T47D (cell line): ENCODE measurements at regions not wholly inside any gene's neighbourhood (a gene's known extent, or its start where the extent isn't known, plus 50 kb on each side); places are given as distances from the start of the nearest gene placed in this dataset.
A peak's percentile ranks its signal among the peaks of the same experiment; 100 is the strongest.

ENCODE experiments used
- DNase-seq, 2 experiments: peaks; one replicate each; pipeline versions ENCODE4 v3.0.0 to v3.0.0-alpha.2; 2011 to 2012; ENCODE audit warnings: low read depth in 1 of 2, low spot score in 1 of 2
- JUND ChIP-seq: IDR thresholded peaks from 2 replicates; pipeline ENCODE4 v1.6.1; 2012; ENCODE audit warnings: low read depth
- in situ Hi-C: cut with HindIII; loops from 2 replicates; pipeline ENCODE4 v1.10.0; 2016; ENCODE audit warnings: low sequenced_read_pairs, low pct_unique_long_range_greater_than_20kb

DNA sequence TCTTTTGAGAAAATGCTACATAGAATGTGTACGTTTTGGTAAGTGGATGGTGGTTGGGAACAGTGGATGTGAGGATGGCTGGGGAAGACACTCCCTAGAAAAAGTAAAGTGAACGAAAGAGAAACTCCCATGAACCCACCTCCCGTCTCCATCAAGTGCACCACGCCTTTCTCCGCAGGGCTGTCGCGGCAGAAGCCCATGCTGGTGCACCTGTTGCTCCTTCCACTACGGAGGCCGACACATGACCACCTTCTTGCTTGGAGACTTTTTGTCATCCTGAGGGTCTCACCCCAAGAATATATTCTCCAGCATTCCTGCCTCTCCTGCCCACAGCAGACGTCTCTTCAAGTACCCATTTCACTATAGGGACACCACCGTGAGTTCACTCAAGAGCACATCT is 630.4 kb upstream of the PFKP start:
- in situ Hi-C loops: no loop called here

GRCh38 chr10:2431961-2432360 is 635.4 kb upstream of the PFKP start:
- DNase-seq: no peak
- in situ Hi-C loops: no loop called here
- TF ChIP-seq JUND: no peak

More for the DNA sequence above, 630.4 kb upstream of the PFKP start:
- TF ChIP-seq JUND: no peak
- no peak for DNase-seq

- in situ Hi-C loops: no loop called here
- TF ChIP-seq JUND: no peak
- no peak for DNase-seq
These were observed 639.9 kb upstream of the PFKP start for GRCh38 chr10:2427412-2427811.

DNA sequence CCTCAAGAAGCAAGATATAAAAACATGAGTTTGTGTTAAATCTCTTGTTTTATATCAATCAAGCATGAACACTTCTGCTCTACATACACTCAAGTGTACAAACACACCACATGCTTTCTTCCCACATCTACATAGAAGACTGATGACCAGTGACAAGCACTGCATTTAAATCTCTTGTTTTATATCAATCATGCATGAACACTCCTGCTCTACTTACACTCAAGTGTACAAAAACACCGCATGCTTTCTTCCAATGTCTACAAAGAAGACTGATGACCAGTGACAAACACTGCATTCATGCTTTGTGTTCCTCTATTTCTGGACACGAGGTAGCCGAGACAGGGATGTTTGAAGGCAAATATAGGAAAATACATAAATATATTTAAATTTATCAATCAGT is 642.0 kb upstream of the PFKP start:
- in situ Hi-C loops: no loop called here
- no peak for DNase-seq
- no peak for TF ChIP-seq JUND

DNA sequence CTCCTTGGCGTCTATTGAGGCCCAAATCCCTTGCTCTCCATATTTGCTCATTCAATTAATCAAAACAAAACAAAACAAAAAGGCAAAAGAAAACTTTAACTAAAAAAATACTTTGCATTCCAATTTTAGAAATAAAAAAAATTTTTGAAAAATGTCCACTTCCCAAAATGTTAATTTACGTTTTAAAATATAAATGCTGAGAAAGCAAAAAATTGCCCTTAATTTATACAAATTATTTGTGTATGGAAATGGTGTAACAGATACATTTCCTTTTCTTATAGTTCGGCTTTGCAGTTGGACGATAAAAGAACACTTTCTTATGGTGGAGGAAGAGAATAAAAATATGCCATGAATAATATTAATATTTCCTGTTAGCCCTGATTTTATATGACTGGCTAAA is 652.8 kb upstream of the PFKP start:
- in situ Hi-C loops: no loop called here
- no peak for DNase-seq
- TF ChIP-seq JUND: no peak

GRCh38 chr10:2414039-2414438 is 653.3 kb upstream of the PFKP start:
- DNase-seq: no peak
- in situ Hi-C loops: no loop called here
- TF ChIP-seq JUND: no peak

GRCh38 chr10:2410049-2410448 is 657.3 kb upstream of the PFKP start:
- DNase-seq: no peak
- no peak for TF ChIP-seq JUND
- in situ Hi-C loops: no loop called here

GRCh38 chr10:2401459-2401858 is 664.1 kb upstream of the ADARB2 start:
- no peak for TF ChIP-seq JUND
- in situ Hi-C loops: no loop called here
- peak in 1 of 2 experiments; percentile 18 for DNase-seq

DNA sequence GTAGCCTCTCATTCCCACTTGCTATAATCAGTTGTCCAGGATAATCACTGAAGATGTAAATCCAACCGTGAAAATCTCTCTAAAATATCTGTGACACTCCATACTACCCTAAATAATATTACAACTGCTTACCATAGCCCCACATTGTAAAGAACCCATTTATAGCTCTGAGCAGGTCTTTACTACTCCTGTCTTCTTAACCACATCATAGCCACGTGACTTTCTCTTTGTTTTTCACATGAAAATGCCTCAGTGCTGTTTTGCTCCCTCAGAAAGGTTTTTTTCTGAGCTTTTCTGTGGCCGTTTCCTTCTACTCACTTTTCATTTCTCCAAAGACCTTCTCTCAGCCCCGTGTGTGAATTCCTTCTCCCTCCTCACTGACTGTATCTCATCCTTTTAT is 662.2 kb upstream of the ADARB2 start:
- TF ChIP-seq JUND: no peak
- no peak for DNase-seq
- in situ Hi-C loops: no loop called here

GRCh38 chr10:2392145-2392812 is 655.0 kb upstream of the ADARB2 start:
- in situ Hi-C loops: no loop called here
- TF ChIP-seq JUND: no peak
- peak in 1 of 2 experiments; percentile 12 for DNase-seq

DNA sequence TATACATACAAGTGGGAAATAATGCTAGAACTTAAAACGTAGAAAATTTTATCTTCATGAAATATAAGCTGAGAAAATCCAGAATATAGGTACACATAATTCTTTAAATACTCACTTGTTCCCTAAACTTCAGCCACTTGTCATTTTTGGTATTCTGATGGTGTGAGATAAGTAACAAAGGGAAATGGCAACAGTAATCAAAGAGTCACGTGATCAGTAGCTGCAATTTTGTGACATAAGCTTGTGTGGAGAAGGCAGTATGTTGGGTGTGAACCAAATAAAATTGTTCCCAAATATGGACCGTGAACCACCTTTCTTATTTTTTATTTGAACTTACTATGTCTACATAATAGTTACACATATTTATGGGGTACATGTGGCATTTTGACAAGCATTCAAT is 650.3 kb upstream of the ADARB2 start:
- DNase-seq: no peak
- in situ Hi-C loops: no loop called here
- no peak for TF ChIP-seq JUND

- no peak for TF ChIP-seq JUND
- in situ Hi-C loops: no loop called here
- DNase-seq: no peak
These were observed 649.9 kb upstream of the ADARB2 start for GRCh38 chr10:2387261-2387660.

DNA sequence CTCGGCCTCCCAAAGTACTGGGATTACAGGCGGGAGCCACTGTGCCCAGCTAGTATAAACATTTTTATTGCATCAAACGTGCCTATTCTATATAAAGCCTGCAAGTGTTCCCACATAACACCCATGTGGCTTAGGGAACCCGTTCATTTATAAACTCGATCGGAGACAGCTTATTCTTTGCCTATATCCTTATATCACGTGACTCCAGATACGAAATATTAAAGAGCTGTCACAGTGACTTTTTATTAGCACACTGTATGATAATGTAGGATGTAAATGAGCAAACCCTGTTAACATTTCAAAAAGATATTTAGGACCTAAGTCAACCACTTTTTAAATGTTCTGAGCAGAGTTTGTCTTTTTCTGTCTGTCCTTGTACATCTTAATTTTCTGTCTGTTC is 642.9 kb upstream of the ADARB2 start:
- in situ Hi-C loops: no loop called here
- DNase-seq: no peak
- TF ChIP-seq JUND: no peak

- TF ChIP-seq JUND: no peak
- DNase-seq: no peak
- in situ Hi-C loops: no loop called here
These were observed 629.8 kb upstream of the ADARB2 start for GRCh38 chr10:2367083-2367482.
